Renal cortical epithelial cell (primary cell): ENCODE measurements at regions not wholly inside any gene's neighbourhood (a gene's known extent, or its start where the extent isn't known, plus 50 kb on each side); places are given as distances from the start of the nearest gene placed in this dataset.

Source experiments
- DNase-seq: peaks from one replicate; pipeline ENCODE4 v3.0.0-alpha.2; 2011; ENCODE audit warnings: low read depth

DNA sequence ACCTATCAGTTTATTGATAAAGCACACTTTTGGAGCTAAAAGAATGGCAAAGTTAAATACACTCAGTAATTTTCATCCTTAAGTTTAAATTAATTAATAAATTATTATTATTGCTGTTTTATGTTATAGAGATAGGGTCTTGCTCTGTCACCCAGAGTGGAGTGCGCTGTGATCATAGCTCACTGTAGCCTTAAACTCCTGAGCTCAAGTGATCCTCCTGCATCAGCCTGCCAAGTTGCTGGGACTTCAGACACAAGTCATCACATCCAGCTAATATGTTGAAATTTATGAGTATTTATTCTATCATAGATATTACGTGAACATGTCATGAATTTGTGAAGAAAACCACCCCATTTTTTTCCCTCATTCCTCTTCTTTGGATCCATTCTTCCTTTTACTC is 64.2 kb downstream of the GJA1 start:
- DNase-seq, result no peak

- peak; percentile 52 for DNase-seq
These were observed 68.1 kb downstream of the GJA1 start for GRCh38 chr6:121503589-121503991.

GRCh38 chr6:121504227-121504626 is 68.8 kb downstream of the GJA1 start:
- peak; percentile 98 for DNase-seq

DNA sequence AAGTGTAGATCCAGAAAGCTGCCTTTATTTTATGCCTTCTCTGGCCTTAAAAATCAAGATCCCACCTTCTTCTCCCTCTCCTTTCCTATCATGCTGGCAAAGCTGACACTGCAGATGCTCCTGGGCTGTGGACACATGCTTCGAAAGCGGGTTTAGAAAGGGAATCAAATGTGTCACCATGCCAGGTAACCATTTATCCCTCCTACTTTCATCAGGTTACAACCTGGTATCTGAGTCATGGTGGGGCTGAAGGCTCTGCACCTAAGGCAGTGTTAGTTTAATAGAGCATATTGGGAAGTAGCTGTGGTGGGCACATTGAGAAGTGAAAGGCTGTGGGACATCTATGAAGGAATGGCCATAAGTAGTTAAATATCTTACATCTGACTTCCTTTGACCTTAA is 69.8 kb downstream of the GJA1 start:
- no peak for DNase-seq

- peak; percentile 88 for DNase-seq
These were observed 71.6 kb downstream of the GJA1 start for GRCh38 chr6:121506761-121507754.

DNA sequence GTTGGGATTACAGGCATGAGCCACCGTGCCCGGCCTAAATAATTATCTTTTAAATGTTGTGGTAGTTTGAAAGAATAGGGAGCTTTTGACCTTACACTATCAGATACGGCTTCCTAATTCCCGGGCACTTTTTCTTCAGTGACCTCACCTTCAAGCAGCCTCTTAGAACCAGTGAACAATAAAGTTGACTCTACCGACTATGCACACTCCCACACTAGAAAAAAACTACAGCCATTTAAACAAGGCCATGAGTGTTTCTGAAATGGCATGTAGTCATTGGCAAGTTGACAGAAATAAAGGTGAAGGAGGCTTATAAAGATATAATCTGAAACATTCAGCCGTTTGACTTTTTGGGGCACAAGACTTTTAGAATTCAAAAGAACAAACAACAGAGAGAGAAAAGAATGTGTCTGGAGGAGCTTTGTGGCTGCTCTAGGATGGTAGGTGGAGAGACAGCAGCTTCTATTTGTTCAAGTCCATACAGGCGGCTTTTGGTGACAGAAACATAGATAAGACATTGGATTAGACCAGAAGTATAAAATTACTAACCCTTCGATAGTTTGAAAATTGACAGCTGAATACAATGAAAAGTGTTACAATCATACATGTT is 75.2 kb downstream of the GJA1 start:
- DNase-seq, result peak; percentile 63

GRCh38 chr6:121515630-121516265 is 80.3 kb downstream of the GJA1 start:
- DNase-seq, result peak; percentile 37

DNA sequence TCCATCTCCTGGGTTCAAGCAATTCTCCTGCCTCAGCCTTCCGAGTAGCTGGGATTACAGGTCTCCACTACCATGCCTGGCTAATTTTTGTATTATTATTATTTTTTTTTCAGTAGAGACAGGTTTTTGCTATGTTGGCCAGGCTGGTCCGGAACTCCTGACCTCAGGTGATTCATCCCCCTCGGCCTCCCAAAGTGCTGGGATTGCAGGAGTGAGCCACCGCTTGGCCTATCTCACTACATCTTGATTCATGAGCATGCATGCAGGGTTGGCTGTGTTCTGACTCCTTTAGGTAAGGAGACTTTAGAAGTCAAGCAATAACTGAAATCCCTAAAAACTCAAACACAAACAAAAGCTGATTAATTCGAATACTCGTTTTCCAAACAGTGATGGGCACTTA is 80.9 kb downstream of the GJA1 start:
- no peak for DNase-seq

- DNase-seq, result peak; percentile 99
These were observed 85.1 kb downstream of the GJA1 start for GRCh38 chr6:121520337-121521163.

- peak; percentile 76 for DNase-seq
These were observed 85.7 kb downstream of the GJA1 start for GRCh38 chr6:121521164-121521555.

- DNase-seq, result peak; percentile 94
These were observed 86.8 kb downstream of the GJA1 start for GRCh38 chr6:121522265-121522664.

- DNase-seq, result no peak
These were observed 87.4 kb downstream of the GJA1 start for GRCh38 chr6:121522771-121523386.

- no peak for DNase-seq
These were observed 88.2 kb downstream of the GJA1 start for GRCh38 chr6:121523628-121524027.

- DNase-seq, result no peak
These were observed 90.8 kb downstream of the GJA1 start for GRCh38 chr6:121526282-121526681.

DNA sequence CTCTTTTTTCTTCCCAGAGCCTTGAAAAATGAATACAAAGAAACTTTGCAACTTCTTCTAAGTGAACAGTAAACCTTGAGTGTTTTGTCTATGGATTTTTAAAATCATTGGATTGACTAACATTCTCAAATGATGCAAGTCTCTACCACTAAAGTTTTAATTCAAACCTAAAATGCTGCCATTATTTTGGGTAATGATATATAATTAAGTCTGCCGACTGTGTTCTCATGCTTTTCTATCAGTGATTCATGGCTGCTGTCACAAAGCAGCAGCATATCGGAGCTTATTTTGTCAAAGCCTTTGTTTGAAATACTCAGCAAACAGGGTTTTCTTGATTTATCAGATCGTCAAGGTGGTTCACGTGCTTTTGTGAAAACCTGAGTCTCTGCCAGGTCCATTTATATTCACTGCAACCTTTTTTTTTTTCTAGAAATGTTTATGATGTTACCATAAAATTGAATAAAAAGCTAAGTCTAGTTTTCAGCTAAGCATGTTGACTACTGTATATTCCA is 96.3 kb downstream of the GJA1 start:
- no peak for DNase-seq

- DNase-seq, result no peak
These were observed 97.9 kb downstream of the GJA1 start for GRCh38 chr6:121533321-121533841.

DNA sequence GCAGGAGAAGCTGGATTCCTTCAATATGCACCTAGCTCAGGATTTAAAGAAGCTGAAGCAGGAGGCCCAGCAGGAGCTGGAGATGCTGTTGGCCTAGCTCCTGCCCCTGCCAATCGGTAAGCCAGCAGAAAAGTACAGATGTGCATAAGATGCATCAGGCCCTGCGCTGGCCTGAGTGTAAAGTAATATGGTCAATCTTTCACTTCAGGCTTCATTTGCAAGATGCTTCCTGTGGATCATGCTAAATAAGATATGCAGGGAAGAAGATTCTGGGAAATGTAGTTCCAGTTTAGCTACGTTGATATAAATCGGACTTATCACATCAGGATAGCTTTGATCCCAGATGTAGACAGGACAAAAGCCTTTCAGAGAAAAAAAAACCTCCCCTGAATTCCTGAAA is 100.3 kb downstream of the GJA1 start:
- no peak for DNase-seq

DNA sequence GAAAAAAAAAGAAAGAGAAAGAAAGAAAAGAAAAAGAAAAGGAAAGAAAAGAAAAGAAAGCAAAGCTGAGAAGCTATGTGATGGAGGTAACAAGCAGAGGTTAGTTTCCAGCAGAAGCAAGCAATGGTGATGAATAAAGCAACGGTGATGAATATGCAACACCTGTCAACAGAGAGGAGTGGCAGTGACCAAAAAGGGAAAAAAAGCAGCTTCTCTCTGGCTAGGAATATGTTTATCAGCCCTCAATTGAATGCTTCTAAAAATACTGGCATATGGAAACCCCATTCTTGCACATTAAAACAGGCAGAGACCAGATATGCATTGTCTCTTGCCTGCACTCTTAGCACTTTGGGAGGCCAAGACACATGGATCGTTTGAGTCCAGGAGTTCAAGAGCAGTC is 100.9 kb downstream of the GJA1 start:
- no peak for DNase-seq

DNA sequence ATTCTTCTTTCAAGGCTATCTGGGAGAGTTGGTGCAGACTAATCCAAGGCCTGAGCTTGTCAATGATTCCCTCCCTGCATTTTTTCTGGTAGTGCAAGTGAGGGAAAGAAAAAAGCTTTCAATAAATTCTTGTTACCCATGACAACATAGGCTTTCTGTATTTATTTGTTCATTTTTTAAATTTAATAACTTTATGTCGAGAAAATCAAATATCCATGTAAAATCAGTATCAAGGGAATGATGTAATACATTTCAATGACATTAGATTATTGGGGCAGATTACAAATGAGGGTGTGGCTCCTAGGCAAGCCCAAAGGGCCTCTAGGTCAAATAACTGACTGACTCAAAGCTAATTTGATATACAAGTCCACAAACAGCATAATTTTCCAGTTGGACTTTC is 104.0 kb downstream of the GJA1 start:
- no peak for DNase-seq

DNA sequence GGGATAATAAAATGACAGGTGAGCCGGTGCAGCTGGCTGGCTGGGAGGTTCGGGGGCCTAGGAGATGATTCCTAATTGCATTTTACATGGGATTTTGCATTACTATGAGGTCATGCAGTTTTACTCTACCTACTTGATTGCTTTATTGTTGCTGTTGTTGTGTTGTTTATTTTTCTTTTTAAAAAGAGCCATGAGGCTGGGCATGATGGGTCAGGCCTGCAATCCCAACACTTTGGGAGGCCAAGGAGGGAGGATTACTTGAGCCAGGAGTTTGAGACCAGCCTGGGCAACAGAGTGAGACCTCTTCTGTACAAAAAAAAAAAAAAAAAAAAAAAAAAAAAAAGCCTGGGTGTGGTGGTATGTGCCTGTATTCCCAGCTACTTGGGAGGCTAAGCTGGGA is 104.8 kb downstream of the GJA1 start:
- DNase-seq, result no peak

DNA sequence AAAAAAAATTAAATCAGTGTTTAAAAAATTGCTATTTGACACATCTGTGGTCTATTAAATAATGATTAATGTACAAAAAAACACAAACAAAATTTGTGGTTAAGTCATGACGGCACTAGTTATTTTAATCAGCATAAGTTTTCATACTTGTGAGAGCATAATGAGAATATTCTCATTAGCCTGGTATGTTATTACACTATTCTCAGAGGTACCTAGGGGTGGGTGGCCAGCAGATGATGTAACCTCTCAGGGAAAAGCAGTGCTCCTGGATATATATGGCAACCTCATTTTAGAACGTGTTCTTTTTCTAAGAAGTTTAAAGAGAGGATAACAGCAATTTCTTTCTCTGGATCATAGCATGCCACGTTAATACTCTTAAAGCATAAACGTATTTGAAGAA is 109.2 kb downstream of the GJA1 start:
- no peak for DNase-seq
